GM12878 (cell line): ENCODE measurements at regions not wholly inside any gene's neighbourhood (a gene's known extent, or its start where the extent isn't known, plus 50 kb on each side); places are given as distances from the start of the nearest gene placed in this dataset.

Source experiments
- ATAC-seq: fragments of 200-7000 bp; cut with Tn5 transposase; 3 replicates; pipeline ENCODE4 v1.9.1; 2020; ENCODE audit warnings: mild to moderate bottlenecking, moderate library complexity
- BruUV-seq: library from RNA; stranded (reverse); fragments of 400-500 nt; replicated peaks from 2 replicates; lab custom pipeline; 2021; lab: Mats Ljungman, UMichigan
- CTCF ChIA-PET: fragments of 300-600 bp; sonication (Branson Sonifier 250); formaldehyde crosslinking; extraction: SDS; loops from one replicate; lab custom pipeline; 2021; ENCODE audit warnings: inconsistent platforms; lab: Yijun Ruan, JAX
- POLR2A ChIA-PET: fragments of 350-600 bp; formaldehyde crosslinking; extraction: SDS; loops from one replicate; lab custom pipeline; 2021; ENCODE audit warnings: inconsistent platforms; lab: Charles Lee
- RAD21 ChIA-PET: fragments of 300-600 bp; sonication (Branson Sonifier 250); formaldehyde crosslinking; loops from one replicate; lab custom pipeline; 2023; ENCODE audit warnings: antibody characterized with exemption; ENCODE audit not compliant: unreplicated experiment; lab: Charles Lee
- SMC1A ChIA-PET: fragments of 300-600 bp; sonication (Branson Sonifier 250); formaldehyde crosslinking; loops from one replicate; lab custom pipeline; 2023; ENCODE audit not compliant: unreplicated experiment, uncharacterized antibody; lab: Charles Lee
- DNase-seq: peaks from one replicate; pipeline ENCODE4 v3.0.0-alpha.2; 2011; ENCODE audit warnings: low read depth, low spot score
- FAIRE-seq: peaks from 3 replicates; lab custom pipeline; 2011; peaks lifted over from hg19 to GRCh38; lab: Jason Lieb, UNC
- H2AFZ ChIP-seq: 2 replicates; pipeline ENCODE4 v1.6.0; 2011; ENCODE audit warnings: low read depth, low read length, control low read depth; ENCODE audit not compliant: control insufficient read depth
- H3K27ac ChIP-seq: 2 replicates; pipeline ENCODE4 v1.5.1; 2011; ENCODE audit warnings: control low read depth; ENCODE audit not compliant: control insufficient read depth, insufficient read depth
- H3K27me3 ChIP-seq, 2 experiments: replicated peaks in 1 of 2; 2 replicates each; pipeline versions ENCODE4 v1.6.0 to v1.6.1; 2011; ENCODE audit warnings: low read length in 1 of 2; ENCODE audit not compliant: control insufficient read depth in 2 of 2, insufficient read depth in 2 of 2
- H3K36me3 ChIP-seq, 2 experiments: 2 replicates each; pipeline ENCODE4 v1.5.1; 2011; ENCODE audit warnings: low read length in 1 of 2; ENCODE audit not compliant: control insufficient read depth in 2 of 2, insufficient read depth in 2 of 2
- H3K4me1 ChIP-seq: 2 replicates; pipeline ENCODE4 v1.6.1; 2011; ENCODE audit warnings: mild to moderate bottlenecking, low read length, moderate library complexity, mixed read lengths; ENCODE audit not compliant: control insufficient read depth, insufficient read depth
- H3K4me2 ChIP-seq: 2 replicates; pipeline ENCODE4 v1.6.0; 2011; ENCODE audit warnings: control low read depth; ENCODE audit not compliant: control insufficient read depth, insufficient read depth
- H3K4me3 ChIP-seq: fragments of 200-600 bp; sonication (generic); 2 replicates; pipeline ENCODE4 v1.5.1; 2016
- H3K79me2 ChIP-seq: 2 replicates; pipeline ENCODE4 v1.6.0; 2011; ENCODE audit warnings: low read length; ENCODE audit not compliant: control insufficient read depth, insufficient read depth
- H3K9ac ChIP-seq: 2 replicates; pipeline ENCODE4 v1.8.0; 2011; ENCODE audit warnings: low read length, control low read depth, mixed read lengths; ENCODE audit not compliant: control insufficient read depth, insufficient read depth
- H3K9me3 ChIP-seq: replicated peaks from 3 replicates; pipeline ENCODE4 v1.5.1; 2011; ENCODE audit warnings: mild to moderate bottlenecking, low read length; ENCODE audit not compliant: control insufficient read depth, insufficient read depth
- H4K20me1 ChIP-seq: 2 replicates; pipeline ENCODE4 v1.6.0; 2011; ENCODE audit not compliant: control insufficient read depth, insufficient read depth
- CHD1 ChIP-seq: IDR thresholded peaks from 2 replicates; pipeline ENCODE4 v1.6.1; 2012; ENCODE audit warnings: low read depth, low read length, improper control_type of control experiment
- TCF12 ChIP-seq: IDR thresholded peaks from 2 replicates; pipeline ENCODE4 v1.6.1; 2011; ENCODE audit warnings: low read depth, mild to moderate bottlenecking, low read length
- ZNF592 ChIP-seq: fragments of 450-650 bp; IDR thresholded peaks from 2 replicates; pipeline ENCODE4 v1.6.1; 2017; ENCODE audit warnings: mild to moderate bottlenecking, moderate library complexity
- WGBS: methylation state at CpG from one replicate; pipeline ENCODE4 v1.1.6; 2016; ENCODE audit warnings: low lambda C conversion rate; ENCODE audit not compliant: insufficient replicate concordance, insufficient coverage; ENCODE audit errors: missing lambda C conversion rate; 5-methylcytosine and 5-hydroxymethylcytosine counted together
- in situ Hi-C: fragments of 300-500 bp; cut with MboI; formaldehyde crosslinking; loops from 9 replicates; pipeline ENCODE4 v1.14.3; 2018; ENCODE audit warnings: mixed read lengths
- intact Hi-C: fragments of 100-400 bp; cut with micrococcal nuclease; formaldehyde crosslinking; loops from one replicate; pipeline ENCODE4 v1.14.2; 2022; ENCODE audit not compliant: unreplicated experiment

GRCh38 chr6:47152666-47153403 lies 110.7 kb upstream of the ADGRF1 start:
- no peak for ATAC-seq
- ChIA-PET SMC1A (interaction anchor here (0.7 to 1.0 kb wide), 2 partner anchors 8 to 1417 kb away, joined by 3 read pairs; no protein-coding TSS in a partner anchor), POLR2A (no interaction called here), RAD21 (interaction anchor here (0.8 kb wide), 1 partner anchor 55 kb away, joined by 3 read pairs; no protein-coding TSS in a partner anchor), CTCF (no interaction called here)
- in situ Hi-C loops, result no loop called here
- Histone ChIP-seq H3K4me3 (no peak overlapping the region), H3K9me3 (no peaks in the 10 kb centered on the region), H3K27me3 (peaks cover 0 to 6% of the 10 kb centered on the region in 2 experiments; a peak in 3 of 4 replicates), H4K20me1 (no peaks in the 10 kb centered on the region), H3K4me1 (no peaks in the 10 kb centered on the region), H3K36me3 (no peaks in the 10 kb centered on the region), H3K4me2 (no peak overlapping the region), H3K27ac (no peak overlapping the region), H3K9ac (no peak overlapping the region), H2AFZ (no peak overlapping the region)
- WGBS, result 43% methylated on average over 3 of the region's 3 CpGs
- DNase-seq, result no peak
- TF ChIP-seq TCF12 (no peak), CHD1 (no peak), ZNF592 (no peak)
- TF ChIP-seq, all 136 proteins: peak for 0
- intact Hi-C loops, result no loop called here
- BruUV-seq, result no TSS peak
- no peaks in the 10 kb centered on the region for H3K79me2 ChIP-seq
- no peak for FAIRE-seq
